ENCODE measurements at regions not wholly inside any gene's neighbourhood (a gene's known extent, or its start where the extent isn't known, plus 50 kb on each side); places are given as distances from the start of the nearest gene placed in this dataset.

DNA sequence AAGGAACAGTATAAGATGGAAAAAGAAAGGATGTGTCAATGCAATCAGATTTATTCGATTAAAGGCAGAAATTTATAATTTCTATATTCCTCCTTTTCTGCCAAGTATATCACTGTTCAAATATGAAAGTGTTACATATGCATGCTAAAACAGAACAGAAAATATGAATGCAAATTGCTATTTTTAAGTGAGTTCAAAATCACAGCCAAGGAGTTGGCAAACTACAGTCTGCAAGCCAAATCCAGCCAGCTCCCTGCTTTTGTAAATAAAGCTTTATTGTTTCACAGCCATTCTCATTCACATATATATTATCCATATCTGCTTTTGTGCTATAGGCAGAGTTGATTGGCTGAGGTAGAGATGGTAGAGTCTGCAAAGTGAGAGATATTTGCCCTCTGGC lies 747.2 kb downstream of the ANKRD7 start:
- TF ChIP-seq, protein P1, sequence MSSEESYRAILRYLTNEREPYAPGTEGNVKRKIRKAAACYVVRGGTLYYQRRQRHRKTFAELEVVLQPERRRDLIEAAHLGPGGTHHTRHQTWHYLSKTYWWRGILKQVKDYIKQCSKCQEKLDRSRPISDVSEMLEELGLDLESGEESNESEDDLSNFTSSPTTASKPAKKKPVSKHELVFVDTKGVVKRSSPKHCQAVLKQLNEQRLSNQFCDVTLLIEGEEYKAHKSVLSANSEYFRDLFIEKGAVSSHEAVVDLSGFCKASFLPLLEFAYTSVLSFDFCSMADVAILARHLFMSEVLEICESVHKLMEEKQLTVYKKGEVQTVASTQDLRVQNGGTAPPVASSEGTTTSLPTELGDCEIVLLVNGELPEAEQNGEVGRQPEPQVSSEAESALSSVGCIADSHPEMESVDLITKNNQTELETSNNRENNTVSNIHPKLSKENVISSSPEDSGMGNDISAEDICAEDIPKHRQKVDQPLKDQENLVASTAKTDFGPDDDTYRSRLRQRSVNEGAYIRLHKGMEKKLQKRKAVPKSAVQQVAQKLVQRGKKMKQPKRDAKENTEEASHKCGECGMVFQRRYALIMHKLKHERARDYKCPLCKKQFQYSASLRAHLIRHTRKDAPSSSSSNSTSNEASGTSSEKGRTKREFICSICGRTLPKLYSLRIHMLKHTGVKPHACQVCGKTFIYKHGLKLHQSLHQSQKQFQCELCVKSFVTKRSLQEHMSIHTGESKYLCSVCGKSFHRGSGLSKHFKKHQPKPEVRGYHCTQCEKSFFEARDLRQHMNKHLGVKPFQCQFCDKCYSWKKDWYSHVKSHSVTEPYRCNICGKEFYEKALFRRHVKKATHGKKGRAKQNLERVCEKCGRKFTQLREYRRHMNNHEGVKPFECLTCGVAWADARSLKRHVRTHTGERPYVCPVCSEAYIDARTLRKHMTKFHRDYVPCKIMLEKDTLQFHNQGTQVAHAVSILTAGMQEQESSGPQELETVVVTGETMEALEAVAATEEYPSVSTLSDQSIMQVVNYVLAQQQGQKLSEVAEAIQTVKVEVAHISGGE (CRISPR knock-in tag; IDR thresholded peaks at IDR 0.05) = no peak
- TF ChIP-seq EZH2 (IDR thresholded peaks at IDR 0.05; ENCODE audit: borderline replicate concordance, control insufficient read depth, low read depth, low read length) (no peak), E2F4 (IDR thresholded peaks at IDR 0.05; ENCODE audit: low read depth, low read length) (no peak), JUND (IDR thresholded peaks at IDR 0.05; ENCODE audit: low read depth, low read length) (no peak), MYC (IDR thresholded peaks at IDR 0.05; ENCODE audit: insufficient read depth, insufficient read length, insufficient replicate concordance, low read length, severe bottlenecking) (no peak), NFYB (IDR thresholded peaks at IDR 0.05; ENCODE audit: insufficient read depth, low read depth, low read length) (no peak), PAX8 (IDR thresholded peaks at IDR 0.05) (no peak), SIN3A (IDR thresholded peaks at IDR 0.05; ENCODE audit: low read depth, low read length) (no peak), ATF3 (IDR thresholded peaks at IDR 0.05; ENCODE audit: borderline replicate concordance, extremely low read depth, low read depth, low read length) (no peak), TAF1 (IDR thresholded peaks at IDR 0.05; ENCODE audit: borderline replicate concordance, low read depth, low read length) (no peak), POLR2A (IDR thresholded peaks at IDR 0.05; ENCODE audit: low read depth, low read length) (no peak), ZBTB4 (CRISPR knock-in tag; IDR thresholded peaks at IDR 0.05) (no peak)
- TF ChIP-seq, protein P2, sequence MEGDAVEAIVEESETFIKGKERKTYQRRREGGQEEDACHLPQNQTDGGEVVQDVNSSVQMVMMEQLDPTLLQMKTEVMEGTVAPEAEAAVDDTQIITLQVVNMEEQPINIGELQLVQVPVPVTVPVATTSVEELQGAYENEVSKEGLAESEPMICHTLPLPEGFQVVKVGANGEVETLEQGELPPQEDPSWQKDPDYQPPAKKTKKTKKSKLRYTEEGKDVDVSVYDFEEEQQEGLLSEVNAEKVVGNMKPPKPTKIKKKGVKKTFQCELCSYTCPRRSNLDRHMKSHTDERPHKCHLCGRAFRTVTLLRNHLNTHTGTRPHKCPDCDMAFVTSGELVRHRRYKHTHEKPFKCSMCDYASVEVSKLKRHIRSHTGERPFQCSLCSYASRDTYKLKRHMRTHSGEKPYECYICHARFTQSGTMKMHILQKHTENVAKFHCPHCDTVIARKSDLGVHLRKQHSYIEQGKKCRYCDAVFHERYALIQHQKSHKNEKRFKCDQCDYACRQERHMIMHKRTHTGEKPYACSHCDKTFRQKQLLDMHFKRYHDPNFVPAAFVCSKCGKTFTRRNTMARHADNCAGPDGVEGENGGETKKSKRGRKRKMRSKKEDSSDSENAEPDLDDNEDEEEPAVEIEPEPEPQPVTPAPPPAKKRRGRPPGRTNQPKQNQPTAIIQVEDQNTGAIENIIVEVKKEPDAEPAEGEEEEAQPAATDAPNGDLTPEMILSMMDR (IDR thresholded peaks at IDR 0.05 in 2 of 3, conservative IDR thresholded peaks at IDR 0.05 in 1 of 3; ENCODE audit: control insufficient read depth in 2 of 3, extremely low read depth in 1 of 3, insufficient read depth in 1 of 3, low read depth in 3 of 3, low read length in 3 of 3) = no peak
